Renal cortex interstitium (tissue), 11 donors: ENCODE measurements at regions not wholly inside any gene's neighbourhood (a gene's known extent, or its start where the extent isn't known, plus 50 kb on each side); places are given as distances from the start of the nearest gene placed in this dataset.
A peak's percentile ranks its signal among the peaks of the same experiment; 100 is the strongest.

Experiments
- DNase-seq, 11 donors: peaks; one replicate each; pipeline ENCODE4 v3.0.0-alpha.2; 2013; ENCODE audit warnings: low read depth in 9 of 11, low spot score in 4 of 11; ENCODE audit errors: extremely low read depth in 1 of 11

- DNase-seq = no peak
These were observed 833.1 kb upstream of the SEL1L start for GRCh38 chr14:82366803-82367202.

- no peak for DNase-seq
These were observed 845.6 kb upstream of the SEL1L start for GRCh38 chr14:82379291-82379690.

GRCh38 chr14:82385048-82385447, 851.4 kb upstream of the SEL1L start:
- DNase-seq = no peak

- no peak for DNase-seq
These were observed 854.0 kb upstream of the SEL1L start for GRCh38 chr14:82387699-82388098.

GRCh38 chr14:82388488-82388887, 854.8 kb upstream of the SEL1L start:
- no peak for DNase-seq

- no peak for DNase-seq
These were observed 856.9 kb upstream of the SEL1L start for GRCh38 chr14:82390586-82390985.

- no peak for DNase-seq
These were observed 861.3 kb upstream of the SEL1L start for GRCh38 chr14:82394916-82395315.

GRCh38 chr14:82398256-82398655, 864.6 kb upstream of the SEL1L start:
- peak in 5 of 11 donors; percentile 0 to 5 (median 4) for DNase-seq

GRCh38 chr14:82403987-82404386, 870.3 kb upstream of the SEL1L start:
- DNase-seq = no peak

- no peak for DNase-seq
These were observed 876.4 kb upstream of the SEL1L start for GRCh38 chr14:82410064-82410463.

GRCh38 chr14:82411298-82411697, 877.6 kb upstream of the SEL1L start:
- DNase-seq = no peak

GRCh38 chr14:82412545-82412944, 878.9 kb upstream of the SEL1L start:
- DNase-seq = no peak

- no peak for DNase-seq
These were observed 881.3 kb upstream of the SEL1L start for GRCh38 chr14:82414853-82415539.

GRCh38 chr14:82419933-82420332, 886.3 kb upstream of the SEL1L start:
- no peak for DNase-seq

- no peak for DNase-seq
These were observed 887.2 kb upstream of the SEL1L start for GRCh38 chr14:82420871-82421270.

GRCh38 chr14:82421286-82421685, 887.6 kb upstream of the SEL1L start:
- no peak for DNase-seq

GRCh38 chr14:82422230-82422629, 888.6 kb upstream of the SEL1L start:
- no peak for DNase-seq

GRCh38 chr14:82425261-82425660, 891.6 kb upstream of the SEL1L start:
- no peak for DNase-seq

- no peak for DNase-seq
These were observed 897.4 kb upstream of the SEL1L start for GRCh38 chr14:82431031-82431430.

GRCh38 chr14:82432301-82433105, 898.9 kb upstream of the SEL1L start:
- DNase-seq = no peak

- no peak for DNase-seq
These were observed 904.8 kb upstream of the SEL1L start for GRCh38 chr14:82438436-82438835.
